K562 (cell line): ENCODE measurements at regions not wholly inside any gene's neighbourhood (a gene's known extent, or its start where the extent isn't known, plus 50 kb on each side); places are given as distances from the start of the nearest gene placed in this dataset.

Experiments used
- ATAC-seq: fragments of 200-7000 bp; cut with Tn5 transposase; 3 replicates; pipeline ENCODE4 v1.9.1; 2020; ENCODE audit warnings: moderate library complexity
- BruUV-seq: library from RNA; stranded (reverse); fragments of 400-500 nt; replicated peaks from 2 replicates; lab custom pipeline; 2021; lab: Mats Ljungman, UMichigan
- CTCF ChIA-PET: fragments of 300-600 bp; formaldehyde crosslinking; extraction: SDS; loops from one replicate; lab custom pipeline; 2021; ENCODE audit warnings: low intra/inter-chr PET ratio; lab: Yijun Ruan, JAX
- POLR2A ChIA-PET: fragments of 300-600, 350-650 bp; sonication (Branson Sonifier 250); formaldehyde crosslinking; extraction: SDS; loops from one replicate; lab custom pipeline; 2021; ENCODE audit warnings: antibody characterized with exemption, inconsistent platforms; lab: Yijun Ruan, JAX
- DNase-seq, 4 experiments: peaks; one replicate each; pipeline versions ENCODE4 v3.0.0 to v3.0.0-alpha.2; 2011 to 2018; ENCODE audit warnings: low spot score in 3 of 4, mixed read lengths in 3 of 4; ENCODE audit errors: extremely low read depth in 1 of 4
- FAIRE-seq: peaks from 2 replicates; lab custom pipeline; 2011; peaks lifted over from hg19 to GRCh38; lab: Jason Lieb, UNC
- H2AFZ ChIP-seq: 2 replicates; pipeline ENCODE4 v1.6.0; 2011; ENCODE audit warnings: low read depth, low read length, control low read depth, inconsistent platforms
- H3K27ac ChIP-seq: fragments of 200-600 bp; 3 replicates; pipeline ENCODE4 v1.8.0; 2011; ENCODE audit warnings: low read depth, mild to moderate bottlenecking, control low read depth, inconsistent platforms, low read length, moderate library complexity, mixed read lengths; ENCODE audit errors: extremely low read depth
- H3K27me3 ChIP-seq, 2 experiments: fragments of 300-600 bp in 1 of 2; 2 replicates in 1 of 2; 3 replicates in 1 of 2; pipeline versions ENCODE4 v1.6.0 to v1.8.0; 2011; ENCODE audit warnings: inconsistent platforms in 2 of 2, low read length in 2 of 2, mild to moderate bottlenecking in 1 of 2, mixed read lengths in 1 of 2, moderate library complexity in 1 of 2; ENCODE audit not compliant: control insufficient read depth in 2 of 2, insufficient read depth in 2 of 2
- H3K36me3 ChIP-seq: fragments of 300-600 bp; 3 replicates; pipeline ENCODE4 v1.8.0; 2011; ENCODE audit warnings: mild to moderate bottlenecking, low read length, inconsistent platforms; ENCODE audit not compliant: control insufficient read depth, insufficient read depth
- H3K4me1 ChIP-seq, 2 experiments: fragments of 200-600 bp in 1 of 2; replicated peaks in 1 of 2; 2 replicates in 1 of 2; 3 replicates in 1 of 2; pipeline versions ENCODE4 v1.5.1 to v1.8.0; 2011; ENCODE audit warnings: inconsistent platforms in 2 of 2, low read length in 2 of 2, mild to moderate bottlenecking in 1 of 2, mixed read lengths in 1 of 2, moderate library complexity in 1 of 2; ENCODE audit not compliant: control insufficient read depth in 2 of 2, insufficient read depth in 2 of 2
- H3K4me2 ChIP-seq: 2 replicates; pipeline ENCODE4 v1.6.1; 2011; ENCODE audit warnings: low read length, control low read depth, inconsistent platforms, mixed read lengths; ENCODE audit not compliant: insufficient read depth
- H3K4me3 ChIP-seq: fragments of 200-600 bp; sonication (generic), shearing (Covaris generic); 2 replicates; pipeline ENCODE4 v1.5.1; 2016; ENCODE audit warnings: control low read depth, inconsistent platforms
- H3K79me2 ChIP-seq: fragments of 200-600 bp; 3 replicates; pipeline ENCODE4 v1.8.0; 2011; ENCODE audit warnings: low read length, inconsistent platforms; ENCODE audit not compliant: control insufficient read depth, insufficient read depth
- H3K9ac ChIP-seq, 2 experiments: 2 replicates each; pipeline versions ENCODE4 v1.6.0 to v1.6.1; 2011; ENCODE audit warnings: low read depth in 2 of 2, low read length in 2 of 2, control low read depth in 1 of 2, inconsistent platforms in 1 of 2, mild to moderate bottlenecking in 1 of 2, mixed read lengths in 1 of 2; ENCODE audit not compliant: insufficient read depth in 1 of 2
- H3K9me1 ChIP-seq: one replicate; pipeline ENCODE4 v1.6.0; 2011; ENCODE audit warnings: inconsistent platforms, mild to moderate bottlenecking, low read length, moderate library complexity; ENCODE audit not compliant: control insufficient read depth, insufficient read depth
- H3K9me3 ChIP-seq: replicated peaks from 2 replicates; pipeline ENCODE4 v1.5.1; 2011; ENCODE audit warnings: low read depth, low read length, inconsistent platforms; ENCODE audit not compliant: control insufficient read depth, insufficient read depth
- H4K20me1 ChIP-seq: replicated peaks from 2 replicates; pipeline ENCODE4 v1.6.1; 2011; ENCODE audit warnings: low read length, inconsistent platforms, mixed read lengths; ENCODE audit not compliant: control insufficient read depth, insufficient read depth
- DIDO1 ChIP-seq: fragments of 450-650 bp; IDR thresholded peaks from 2 replicates; pipeline ENCODE4 v1.6.1; 2016; ENCODE audit warnings: low read depth, missing biosample characterization, missing genetic modification characterization
- ETV6 ChIP-seq, 3 experiments: fragments of 150-350 bp in 1 of 3; sonication (generic) in 1 of 3; formaldehyde crosslinking in 1 of 3; IDR thresholded peaks; 2 replicates each; pipeline versions ENCODE4 v1.6.1 to v1.8.0; 2014 to 2022; ENCODE audit warnings: borderline replicate concordance in 2 of 3, low read depth in 2 of 3, antibody characterized with exemption in 1 of 3, low read length in 1 of 3, mild to moderate bottlenecking in 1 of 3, missing genetic modification reagents in 1 of 3
- KAT7 ChIP-seq: sonication (generic); formaldehyde crosslinking; IDR thresholded peaks from 2 replicates; pipeline ENCODE4 v1.8.0; 2022; ENCODE audit warnings: missing genetic modification reagents, mild to moderate bottlenecking, borderline replicate concordance
- KDM4B ChIP-seq, 2 experiments: fragments of 450-650 bp in 1 of 2; sonication (generic) in 1 of 2; IDR thresholded peaks; 2 replicates each; pipeline ENCODE4 v1.6.1; 2016 to 2017; ENCODE audit warnings: borderline replicate concordance in 2 of 2, antibody characterized with exemption in 1 of 2, low read depth in 1 of 2, mild to moderate bottlenecking in 1 of 2
- NCOR1 ChIP-seq: fragments of 450-650 bp; IDR thresholded peaks from 2 replicates; pipeline ENCODE4 v1.6.1; 2016; ENCODE audit warnings: mild to moderate bottlenecking, moderate library complexity
- SMARCE1 ChIP-seq: fragments of 450-650 bp; IDR thresholded peaks from 2 replicates; pipeline ENCODE4 v1.7.1; 2016; ENCODE audit warnings: mild to moderate bottlenecking
- TCF3 ChIP-seq: sonication (generic); formaldehyde crosslinking; IDR thresholded peaks from 2 replicates; pipeline ENCODE4 v1.4.0; 2020; ENCODE audit warnings: mild to moderate bottlenecking, missing genetic modification reagents
- ZNF589 ChIP-seq: fragments of 200-800 bp; sonication (Bioruptor generic); IDR thresholded peaks from 2 replicates; pipeline ENCODE4 v1.6.1; 2016; ENCODE audit warnings: low read depth, missing genetic modification characterization, missing compliant biosample characterization
- WGBS: fragments of 100-300 bp; shearing (Covaris generic); methylation state at CpG from one replicate; pipeline ENCODE4 v1.1.6; 2016; ENCODE audit warnings: low coverage, mixed read lengths; ENCODE audit not compliant: insufficient coverage; ENCODE audit errors: missing lambda C conversion rate; 5-methylcytosine and 5-hydroxymethylcytosine counted together
- in situ Hi-C: fragments of 300-500 bp; cut with MboI; formaldehyde crosslinking; loops from 4 replicates; pipeline ENCODE4 v1.15.0; 2018; ENCODE audit warnings: inconsistent platforms, mixed read lengths
- intact Hi-C: fragments of 100-400 bp; cut with micrococcal nuclease; formaldehyde crosslinking; loops from 2 replicates; pipeline ENCODE4 v1.14.2; 2022
- TF ChIP-seq, protein P1 (sequence below): sonication (generic); formaldehyde crosslinking; IDR thresholded peaks from 2 replicates; pipeline ENCODE4 v1.8.0; 2022; ENCODE audit warnings: mild to moderate bottlenecking, missing genetic modification reagents, borderline replicate concordance
- TF ChIP-seq, protein P2 (sequence below): fragments of 250-450 bp; sonication (Bioruptor Pico); IDR thresholded peaks from 2 replicates; pipeline ENCODE4 v1.8.0; 2022; ENCODE audit warnings: moderate library complexity, mild to moderate bottlenecking, inconsistent platforms

DNA sequence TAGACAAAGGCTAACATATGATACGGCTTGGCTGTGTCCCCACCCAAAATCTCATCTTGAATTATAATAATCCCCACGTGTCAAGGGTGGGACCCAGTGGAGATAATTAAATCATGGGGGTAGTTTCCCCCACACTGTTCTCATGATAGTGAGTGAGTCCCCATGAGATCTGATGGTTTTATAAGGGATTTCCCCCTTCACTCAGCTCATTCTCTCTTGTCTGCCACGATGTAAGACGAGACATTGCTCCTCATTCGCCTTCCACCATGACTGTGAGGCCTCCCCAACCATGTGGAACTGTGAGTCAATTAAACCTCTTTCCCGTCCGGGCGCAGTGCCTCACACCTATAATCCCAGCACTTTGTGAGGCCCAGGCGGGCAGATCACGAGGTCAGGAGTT, 143.5 kb downstream of the RXFP2 start:
- H3K9ac ChIP-seq = no peak overlapping the region
- H3K79me2 ChIP-seq = no peaks in the 10 kb centered on the region
- H3K27ac ChIP-seq = no peak overlapping the region
- no peaks in the 10 kb centered on the region for H4K20me1 ChIP-seq
- no peaks in the 10 kb centered on the region for H3K9me3 ChIP-seq
- no peak overlapping the region for H3K4me3 ChIP-seq
- no TSS peak for BruUV-seq
- H3K9me1 ChIP-seq = no peaks in the 10 kb centered on the region
- no peaks in the 10 kb centered on the region for H3K4me1 ChIP-seq
- H3K4me2 ChIP-seq = no peak overlapping the region
- ATAC-seq (no peak), DNase-seq (no peak), FAIRE-seq (no peak)
- WGBS = 0% methylated on average over 9 of the region's 10 CpGs
- H2AFZ ChIP-seq = no peak overlapping the region
- in situ Hi-C loops (no loop called here), intact Hi-C loops (no loop called here)
- H3K27me3 ChIP-seq = no peaks in the 10 kb centered on the region
- H3K36me3 ChIP-seq = no peaks in the 10 kb centered on the region
- ChIA-PET POLR2A (no interaction called here), CTCF (no interaction called here)
- TF ChIP-seq TCF3 (CRISPR knock-in tag) (no peak), SMARCE1 (no peak), ZNF589 (CRISPR knock-in tag) (no peak), DIDO1 (tag) (no peak), KAT7 (CRISPR knock-in tag) (no peak), NCOR1 (no peak), ETV6 (IDR thresholded peaks at IDR 0.05; ENCODE audit: borderline replicate concordance in 1 of 2, low read depth in 2 of 2, low read length in 1 of 2) (no peak), ETV6 (CRISPR knock-in tag; IDR thresholded peaks at IDR 0.05; ENCODE audit: borderline replicate concordance) (no peak), KDM4B (IDR thresholded peaks at IDR 0.05; ENCODE audit: borderline replicate concordance in 2 of 2, low read depth in 1 of 2) (no peak)
- TF ChIP-seq, protein P1, sequence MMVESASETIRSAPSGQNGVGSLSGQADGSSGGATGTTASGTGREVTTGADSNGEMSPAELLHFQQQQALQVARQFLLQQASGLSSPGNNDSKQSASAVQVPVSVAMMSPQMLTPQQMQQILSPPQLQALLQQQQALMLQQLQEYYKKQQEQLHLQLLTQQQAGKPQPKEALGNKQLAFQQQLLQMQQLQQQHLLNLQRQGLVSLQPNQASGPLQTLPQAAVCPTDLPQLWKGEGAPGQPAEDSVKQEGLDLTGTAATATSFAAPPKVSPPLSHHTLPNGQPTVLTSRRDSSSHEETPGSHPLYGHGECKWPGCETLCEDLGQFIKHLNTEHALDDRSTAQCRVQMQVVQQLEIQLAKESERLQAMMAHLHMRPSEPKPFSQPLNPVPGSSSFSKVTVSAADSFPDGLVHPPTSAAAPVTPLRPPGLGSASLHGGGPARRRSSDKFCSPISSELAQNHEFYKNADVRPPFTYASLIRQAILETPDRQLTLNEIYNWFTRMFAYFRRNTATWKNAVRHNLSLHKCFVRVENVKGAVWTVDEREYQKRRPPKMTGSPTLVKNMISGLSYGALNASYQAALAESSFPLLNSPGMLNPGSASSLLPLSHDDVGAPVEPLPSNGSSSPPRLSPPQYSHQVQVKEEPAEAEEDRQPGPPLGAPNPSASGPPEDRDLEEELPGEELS (CRISPR knock-in tag) = no peak
- TF ChIP-seq, protein P2, sequence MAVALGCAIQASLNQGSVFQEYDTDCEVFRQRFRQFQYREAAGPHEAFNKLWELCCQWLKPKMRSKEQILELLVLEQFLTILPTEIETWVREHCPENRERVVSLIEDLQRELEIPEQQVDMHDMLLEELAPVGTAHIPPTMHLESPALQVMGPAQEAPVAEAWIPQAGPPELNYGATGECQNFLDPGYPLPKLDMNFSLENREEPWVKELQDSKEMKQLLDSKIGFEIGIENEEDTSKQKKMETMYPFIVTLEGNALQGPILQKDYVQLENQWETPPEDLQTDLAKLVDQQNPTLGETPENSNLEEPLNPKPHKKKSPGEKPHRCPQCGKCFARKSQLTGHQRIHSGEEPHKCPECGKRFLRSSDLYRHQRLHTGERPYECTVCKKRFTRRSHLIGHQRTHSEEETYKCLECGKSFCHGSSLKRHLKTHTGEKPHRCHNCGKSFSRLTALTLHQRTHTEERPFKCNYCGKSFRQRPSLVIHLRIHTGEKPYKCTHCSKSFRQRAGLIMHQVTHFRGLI (CRISPR knock-in tag) = no peak
